Neuron (in vitro differentiated cells): ENCODE measurements at regions not wholly inside any gene's neighbourhood (a gene's known extent, or its start where the extent isn't known, plus 50 kb on each side); places are given as distances from the start of the nearest gene placed in this dataset.

Source experiments
- H2AFZ ChIP-seq: one replicate; pipeline ENCODE4 v1.6.1; 2013; ENCODE audit warnings: low read depth, mild to moderate bottlenecking, inconsistent platforms, low read length, moderate library complexity
- H3K27me3 ChIP-seq: one replicate; pipeline ENCODE4 v1.6.1; 2013; ENCODE audit warnings: low read length; ENCODE audit not compliant: insufficient read depth
- H3K36me3 ChIP-seq: one replicate; pipeline ENCODE4 v1.6.1; 2013; ENCODE audit warnings: low read length; ENCODE audit not compliant: insufficient read depth
- H3K4me1 ChIP-seq: one replicate; pipeline ENCODE4 v1.6.1; 2013; ENCODE audit warnings: low read length; ENCODE audit not compliant: insufficient read depth
- H3K4me3 ChIP-seq: 2 replicates; pipeline ENCODE4 v1.5.1; 2013; ENCODE audit warnings: mild to moderate bottlenecking, low read length, moderate library complexity
- H3K9me3 ChIP-seq: one replicate; pipeline ENCODE4 v1.6.1; 2013; ENCODE audit warnings: low read length

DNA sequence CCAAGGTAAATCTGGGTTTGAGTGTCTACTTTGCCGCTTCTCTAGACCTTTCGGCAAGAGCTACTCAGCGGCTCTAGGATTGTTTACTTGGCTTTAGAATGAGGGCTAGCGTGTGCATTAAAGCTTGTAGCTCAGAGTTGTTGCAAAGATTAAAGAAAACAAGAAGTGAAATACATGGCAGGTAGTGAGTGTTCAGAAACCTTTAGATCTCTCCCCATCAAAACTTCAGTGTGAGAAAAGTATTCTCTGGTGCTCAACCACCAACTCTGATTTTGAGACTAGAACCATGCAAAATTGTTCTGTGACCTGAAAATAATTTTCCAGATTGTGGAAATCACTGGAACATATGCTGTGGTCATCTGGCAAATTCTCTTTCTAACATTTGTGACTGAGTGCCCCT, 512.0 kb downstream of the CMPK2 start:
- Histone ChIP-seq H3K27me3 (no peaks in the 10 kb centered on the region), H3K36me3 (no peaks in the 10 kb centered on the region), H3K4me3 (no peak overlapping the region), H3K9me3 (no peaks in the 10 kb centered on the region), H2AFZ (no peak overlapping the region), H3K4me1 (no peaks in the 10 kb centered on the region)

DNA sequence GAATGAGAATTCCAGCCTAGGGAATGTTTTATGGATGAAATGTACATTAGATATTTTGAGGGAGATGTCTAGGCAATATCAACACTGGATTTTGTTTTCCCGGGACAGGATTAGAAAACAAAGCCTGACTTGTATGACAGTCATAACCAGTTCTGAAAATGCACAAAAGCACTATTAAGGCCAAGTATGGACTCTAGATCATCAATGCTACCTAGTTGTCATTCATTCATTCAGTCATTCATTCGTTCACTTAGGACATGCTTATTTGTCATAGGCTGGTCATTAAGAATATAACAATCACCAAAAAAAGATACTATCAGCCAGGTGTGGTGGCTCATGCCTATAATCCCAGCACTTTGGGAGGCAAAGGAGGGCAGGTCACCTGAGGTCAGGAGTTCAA, 511.2 kb downstream of the CMPK2 start:
- H3K4me3 ChIP-seq: no peak overlapping the region
- no peaks in the 10 kb centered on the region for H3K27me3 ChIP-seq
- H3K9me3 ChIP-seq: no peaks in the 10 kb centered on the region
- H2AFZ ChIP-seq: no peak overlapping the region
- no peaks in the 10 kb centered on the region for H3K36me3 ChIP-seq
- H3K4me1 ChIP-seq: no peaks in the 10 kb centered on the region

DNA sequence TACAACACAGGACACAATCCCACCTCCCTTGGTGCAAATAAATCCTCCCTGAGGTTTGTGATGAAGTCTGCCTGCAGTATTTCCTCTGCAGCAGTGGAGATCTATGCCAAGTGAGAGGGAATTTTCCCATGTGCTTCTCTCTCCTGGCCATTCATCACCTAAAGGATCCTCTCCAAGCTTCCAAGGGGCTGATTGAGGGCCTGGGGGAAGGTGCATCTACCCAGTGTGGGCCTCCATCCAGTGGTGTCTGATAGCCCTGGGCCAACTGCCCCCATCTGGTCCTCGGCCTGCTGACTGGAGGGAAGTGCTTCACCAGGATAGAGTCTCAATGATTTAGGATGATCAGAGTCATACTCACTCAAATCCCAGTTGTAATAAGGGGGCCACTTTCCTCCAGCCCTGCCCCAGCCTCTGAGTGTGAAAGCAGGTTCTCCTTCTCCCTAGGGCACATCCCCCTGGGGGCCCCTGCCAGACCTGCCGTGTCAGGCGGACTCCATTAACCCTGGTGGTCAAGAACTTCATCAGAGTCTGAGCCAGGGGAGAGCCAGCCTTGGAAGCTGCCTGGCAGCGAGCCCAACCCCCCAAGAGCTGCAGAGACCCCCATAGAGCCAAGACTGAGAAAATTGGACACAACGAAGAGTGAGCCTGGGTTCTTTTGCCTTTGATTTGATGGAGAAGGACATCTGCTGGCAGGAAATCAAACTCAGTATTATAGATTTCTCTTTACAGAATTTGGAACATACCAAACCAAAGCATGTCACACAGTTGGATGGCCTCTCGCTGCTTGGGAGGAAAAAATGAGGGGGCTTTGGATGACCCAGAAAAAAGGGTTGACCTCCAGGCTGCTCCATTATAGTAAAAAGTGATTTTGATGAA, 509.6 kb downstream of the CMPK2 start:
- H3K27me3 ChIP-seq: no peaks in the 10 kb centered on the region
- no peak overlapping the region for H2AFZ ChIP-seq
- H3K36me3 ChIP-seq: no peaks in the 10 kb centered on the region
- no peaks in the 10 kb centered on the region for H3K4me1 ChIP-seq
- no peaks in the 10 kb centered on the region for H3K9me3 ChIP-seq
- H3K4me3 ChIP-seq: no peak overlapping the region

DNA sequence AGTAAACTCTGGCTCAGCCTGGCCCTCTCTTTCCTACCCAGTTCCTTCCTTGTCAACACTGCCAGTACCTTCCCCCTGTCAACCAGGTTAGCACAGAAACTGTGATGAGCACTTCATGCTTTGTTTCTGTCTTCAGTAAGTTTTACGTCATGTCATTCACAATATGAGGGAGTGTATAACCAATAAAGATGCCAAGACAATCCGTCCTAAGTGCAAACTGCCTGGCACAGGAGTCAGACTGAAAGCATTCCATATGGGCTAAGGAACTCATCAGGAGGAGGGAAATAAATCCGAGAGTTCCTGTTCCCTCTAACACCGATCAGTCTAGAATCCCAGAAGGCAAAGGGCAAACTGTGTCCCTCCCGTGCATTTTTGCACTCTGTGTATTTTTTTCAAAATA, 507.2 kb downstream of the CMPK2 start:
- Histone ChIP-seq H3K27me3 (no peaks in the 10 kb centered on the region), H3K4me3 (no peak overlapping the region), H3K36me3 (no peaks in the 10 kb centered on the region), H3K4me1 (no peaks in the 10 kb centered on the region), H2AFZ (no peak overlapping the region), H3K9me3 (no peaks in the 10 kb centered on the region)

DNA sequence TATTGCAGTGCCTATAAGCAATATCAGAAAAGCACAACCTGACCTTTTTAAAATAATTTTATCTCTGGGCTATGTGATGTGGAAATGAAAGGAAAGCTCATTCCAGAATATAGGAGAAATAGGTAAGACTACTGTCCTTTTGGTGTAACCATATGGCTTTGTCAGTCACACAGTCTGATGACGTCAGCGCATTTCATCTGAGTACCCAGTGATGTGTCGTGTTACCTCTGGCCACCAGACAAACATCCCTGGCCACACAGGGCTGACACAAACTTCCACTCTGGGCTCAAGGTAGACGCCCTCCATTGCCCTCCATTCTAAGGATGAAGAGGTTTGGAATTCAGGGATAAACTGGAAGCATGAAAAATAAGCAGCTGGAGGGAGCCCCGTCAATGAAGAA, 506.7 kb downstream of the CMPK2 start:
- no peak overlapping the region for H2AFZ ChIP-seq
- no peaks in the 10 kb centered on the region for H3K36me3 ChIP-seq
- no peak overlapping the region for H3K4me3 ChIP-seq

DNA sequence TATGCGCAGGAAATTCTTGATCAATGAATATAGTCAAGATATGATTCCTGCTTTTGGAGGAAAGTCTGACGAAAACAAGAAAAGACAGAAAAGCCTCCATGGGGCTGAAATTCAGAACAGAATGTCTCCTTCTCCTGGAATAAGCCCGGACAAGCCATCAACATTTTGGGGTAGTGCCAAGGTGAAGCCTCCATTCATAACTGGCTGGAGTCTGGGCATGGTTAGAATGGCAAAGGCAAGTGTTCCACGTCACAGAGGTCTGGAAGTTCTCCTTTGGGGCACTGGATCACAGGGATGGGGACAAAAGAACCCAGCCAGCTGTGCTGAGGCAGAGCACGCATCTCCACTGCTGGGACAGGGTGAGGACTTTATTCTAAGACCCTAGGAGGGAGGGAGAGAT, 505.7 kb downstream of the CMPK2 start:
- Histone ChIP-seq H3K27me3 (no peaks in the 10 kb centered on the region), H2AFZ (no peak overlapping the region), H3K4me3 (no peak overlapping the region), H3K36me3 (no peaks in the 10 kb centered on the region), H3K9me3 (no peaks in the 10 kb centered on the region), H3K4me1 (no peaks in the 10 kb centered on the region)

More for the DNA sequence above, 506.7 kb downstream of the CMPK2 start:
- no peaks in the 10 kb centered on the region for H3K9me3 ChIP-seq
- no peaks in the 10 kb centered on the region for H3K27me3 ChIP-seq
- no peaks in the 10 kb centered on the region for H3K4me1 ChIP-seq

DNA sequence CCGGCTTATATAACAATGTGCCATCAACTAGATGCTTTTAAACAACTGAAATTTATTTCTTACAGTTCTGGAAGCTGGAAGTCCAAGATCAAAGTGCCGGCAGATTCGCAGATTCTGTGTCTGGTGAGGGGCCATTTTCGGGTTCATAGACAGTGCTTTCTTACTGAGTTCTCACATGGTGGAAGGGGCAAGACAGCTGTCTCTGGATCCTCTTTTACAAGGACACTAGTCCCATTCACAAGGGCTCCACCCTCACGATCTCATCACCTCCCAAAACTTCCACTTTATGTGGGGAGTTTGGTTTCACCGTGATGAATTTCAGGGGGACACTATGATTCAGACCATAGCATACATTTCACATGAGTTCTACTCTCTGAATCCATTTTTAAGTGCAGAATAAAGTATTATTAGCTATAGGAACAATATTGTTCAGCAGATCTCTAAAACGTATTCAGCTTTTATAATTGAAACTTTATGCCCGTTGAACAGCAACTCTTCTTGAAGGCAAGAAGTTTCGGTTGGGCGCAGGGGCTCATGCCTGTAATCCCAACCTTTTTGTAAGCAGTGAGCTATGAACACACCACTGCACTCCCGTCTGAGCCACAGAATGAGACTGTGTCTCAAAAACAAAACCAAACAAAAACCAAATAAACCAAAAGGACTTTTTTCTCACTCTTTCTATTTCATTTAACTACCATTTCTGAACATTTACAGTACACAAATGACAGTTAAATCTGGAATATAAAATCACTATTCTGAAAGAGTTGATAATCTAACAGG, 502.8 kb downstream of the CMPK2 start:
- H3K36me3 ChIP-seq: no peaks in the 10 kb centered on the region
- H3K27me3 ChIP-seq: no peaks in the 10 kb centered on the region
- H2AFZ ChIP-seq: no peak overlapping the region
- H3K4me3 ChIP-seq: no peak overlapping the region
- no peaks in the 10 kb centered on the region for H3K9me3 ChIP-seq
- no peaks in the 10 kb centered on the region for H3K4me1 ChIP-seq

DNA sequence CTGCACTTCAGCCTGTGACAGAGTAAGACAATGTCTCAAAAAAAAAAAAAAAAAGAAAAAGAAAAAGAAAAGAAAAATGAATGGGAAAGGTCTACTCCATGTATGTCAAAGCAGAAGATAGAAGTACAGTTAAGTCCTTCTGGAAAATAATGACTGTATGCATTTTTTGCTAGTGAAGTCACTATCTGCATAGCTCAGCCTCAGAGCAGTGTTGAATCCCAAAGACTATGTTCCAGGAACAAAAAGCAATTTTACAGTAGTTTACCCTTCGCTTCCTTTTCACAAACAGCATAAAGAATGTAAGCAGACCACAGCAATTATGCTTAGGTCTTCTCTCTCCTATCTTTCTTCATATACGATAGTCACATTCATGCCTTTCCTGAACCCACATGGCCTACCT, 497.4 kb downstream of the CMPK2 start:
- Histone ChIP-seq H3K4me1 (peaks cover 12% of the 10 kb centered on the region), H2AFZ (no peak overlapping the region), H3K27me3 (no peaks in the 10 kb centered on the region), H3K36me3 (no peaks in the 10 kb centered on the region), H3K4me3 (no peak overlapping the region), H3K9me3 (no peaks in the 10 kb centered on the region)

DNA sequence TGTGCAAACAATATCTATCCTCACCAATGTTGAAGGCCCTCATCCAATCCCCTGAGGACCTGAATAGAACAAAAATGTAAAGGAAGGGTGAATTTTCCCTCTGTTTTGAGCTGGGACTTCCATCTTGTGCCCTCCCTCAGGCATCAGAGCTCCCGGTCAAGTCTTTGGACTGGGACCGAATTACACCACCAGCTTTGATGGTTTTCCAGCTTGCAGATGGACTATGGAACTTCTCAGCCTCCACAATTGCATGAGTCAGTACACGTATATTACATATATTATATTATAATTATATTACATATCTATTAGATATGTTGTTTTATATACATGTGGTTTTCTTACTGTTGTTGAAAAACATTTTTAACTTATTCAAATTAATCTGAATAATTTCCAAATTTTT, 496.4 kb downstream of the CMPK2 start:
- Histone ChIP-seq H3K36me3 (no peaks in the 10 kb centered on the region), H3K27me3 (no peaks in the 10 kb centered on the region), H3K4me3 (no peak overlapping the region), H2AFZ (no peak overlapping the region), H3K4me1 (peaks cover 12% of the 10 kb centered on the region), H3K9me3 (no peaks in the 10 kb centered on the region)

DNA sequence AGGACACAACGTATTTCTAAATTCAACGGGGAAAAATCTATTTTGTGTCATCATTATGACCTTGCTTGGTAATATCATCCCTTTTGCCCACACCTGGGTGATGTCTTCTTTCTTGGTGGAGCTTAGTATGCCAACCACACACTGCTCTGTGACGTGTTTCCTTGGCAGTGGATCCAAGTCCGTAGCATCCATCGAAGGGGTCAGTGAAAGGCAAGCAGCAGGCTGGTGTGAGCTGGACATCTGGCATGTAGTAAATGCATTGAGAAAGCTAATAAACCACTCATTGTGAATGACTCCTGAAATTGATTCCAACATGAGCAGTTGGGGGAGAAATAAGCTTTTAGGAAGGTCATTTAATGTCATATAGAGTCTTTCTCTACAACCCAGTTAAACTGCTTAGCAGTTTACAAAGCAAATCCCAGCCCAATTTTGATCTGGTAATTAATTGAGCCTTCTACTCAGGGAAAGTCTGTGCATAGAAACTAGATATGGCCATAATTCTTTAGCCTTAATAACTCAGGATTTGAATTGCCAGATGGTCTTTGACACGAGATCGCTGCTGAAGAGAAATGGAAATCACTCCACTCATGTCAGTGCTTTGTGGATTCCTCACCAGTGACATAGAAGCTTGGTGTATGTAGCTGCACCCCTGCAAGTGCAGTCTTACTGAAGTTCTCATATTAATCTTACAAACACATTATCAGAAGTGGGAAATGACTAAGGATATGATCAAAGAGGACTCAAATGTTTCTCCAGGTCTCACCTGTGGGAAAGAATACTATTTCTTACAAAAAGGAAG, 494.8 kb downstream of the CMPK2 start:
- peaks cover 12% of the 10 kb centered on the region for H3K4me1 ChIP-seq
- no peaks in the 10 kb centered on the region for H3K27me3 ChIP-seq
- no peaks in the 10 kb centered on the region for H3K36me3 ChIP-seq
- no peak overlapping the region for H3K4me3 ChIP-seq
- peaks cover 2% of the 10 kb centered on the region for H3K9me3 ChIP-seq
- no peak overlapping the region for H2AFZ ChIP-seq

DNA sequence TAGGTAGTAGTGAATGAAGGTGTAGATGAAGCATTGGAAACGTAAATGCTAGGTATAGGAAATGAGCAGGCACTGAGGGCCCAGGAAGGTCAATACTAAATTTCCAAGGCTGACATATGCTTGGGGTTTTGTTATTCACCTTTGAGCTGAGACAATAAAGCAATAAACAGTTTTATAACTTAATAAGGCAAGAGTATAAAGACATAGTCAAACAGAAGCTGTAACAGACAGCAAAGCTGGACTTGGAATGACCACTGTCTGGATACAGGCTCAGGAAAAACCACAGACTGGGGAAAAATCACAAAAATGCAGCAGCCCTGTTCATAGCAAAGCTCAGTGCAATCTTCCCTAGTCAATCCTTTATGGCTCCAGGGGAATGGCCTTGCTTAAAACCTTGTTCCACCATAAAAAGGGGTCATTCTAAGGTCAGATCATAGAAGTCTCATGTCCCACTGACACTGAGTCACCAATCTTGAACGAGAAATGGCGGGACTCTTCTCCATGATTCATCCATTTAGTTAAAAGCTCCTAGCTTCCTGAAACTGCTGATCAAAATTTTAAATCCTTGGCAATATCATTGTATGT, 493.3 kb downstream of the CMPK2 start:
- Histone ChIP-seq H2AFZ (no peak overlapping the region), H3K9me3 (peaks cover 2% of the 10 kb centered on the region), H3K27me3 (no peaks in the 10 kb centered on the region), H3K4me1 (peaks cover 12% of the 10 kb centered on the region), H3K4me3 (no peak overlapping the region), H3K36me3 (no peaks in the 10 kb centered on the region)

DNA sequence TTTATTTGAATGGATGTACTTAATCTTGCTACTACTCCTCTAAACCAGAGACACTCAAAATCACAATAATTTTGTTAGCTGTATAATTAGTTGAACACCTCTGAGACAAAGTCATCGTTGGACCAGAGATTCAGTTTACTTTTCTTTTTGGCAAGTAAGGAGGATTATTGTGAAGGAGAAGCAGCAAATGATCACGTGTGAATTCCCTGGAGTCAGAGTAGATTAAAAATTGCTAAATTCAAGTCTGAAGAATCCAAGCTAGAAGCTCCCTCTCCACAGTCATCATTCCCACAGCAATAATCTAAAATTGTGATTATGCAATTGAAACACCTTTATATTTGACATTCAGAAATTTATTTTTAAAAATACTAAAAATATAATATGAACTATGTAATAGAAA, 484.4 kb downstream of the CMPK2 start:
- no peak overlapping the region for H2AFZ ChIP-seq
- H3K27me3 ChIP-seq: no peaks in the 10 kb centered on the region
- H3K9me3 ChIP-seq: no peaks in the 10 kb centered on the region
- no peaks in the 10 kb centered on the region for H3K36me3 ChIP-seq
- no peak overlapping the region for H3K4me3 ChIP-seq
- H3K4me1 ChIP-seq: peaks cover 9% of the 10 kb centered on the region

DNA sequence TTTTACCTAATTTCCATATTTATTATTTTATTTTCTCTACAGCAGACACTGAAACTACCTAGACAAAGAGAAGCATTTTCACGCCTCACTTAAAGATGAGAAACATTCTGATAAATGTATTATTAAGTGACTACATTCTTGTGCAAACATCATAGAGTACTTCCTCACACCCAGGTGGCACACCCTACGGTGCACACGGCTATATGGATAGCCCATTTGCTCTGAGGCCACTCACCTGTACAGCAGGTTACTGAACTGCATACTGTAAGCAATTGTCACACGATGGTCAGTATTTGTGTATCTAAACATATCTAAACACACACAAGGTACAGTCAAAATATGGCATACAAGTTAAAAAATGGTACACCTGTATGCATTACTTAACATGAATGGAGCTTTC, 481.4 kb downstream of the CMPK2 start:
- Histone ChIP-seq H3K4me3 (no peak overlapping the region), H3K36me3 (no peaks in the 10 kb centered on the region), H3K4me1 (peaks cover 9% of the 10 kb centered on the region), H3K9me3 (no peaks in the 10 kb centered on the region), H2AFZ (no peak overlapping the region), H3K27me3 (no peaks in the 10 kb centered on the region)
